H9 (cell line): ENCODE measurements at regions not wholly inside any gene's neighbourhood (a gene's known extent, or its start where the extent isn't known, plus 50 kb on each side); places are given as distances from the start of the nearest gene placed in this dataset.

Source experiments
- DNase-seq: peaks from one replicate; pipeline ENCODE4 v3.0.0-alpha.2; 2017
- H2AFZ ChIP-seq: one replicate; pipeline ENCODE4 v1.6.1; 2013; ENCODE audit warnings: mild to moderate bottlenecking, low read length, control low read depth, moderate library complexity
- H2AK5ac ChIP-seq: 2 replicates; pipeline ENCODE4 v1.6.1; 2013; ENCODE audit warnings: low read length, control low read depth, mixed read lengths; ENCODE audit not compliant: insufficient read length
- H2BK120ac ChIP-seq: one replicate; pipeline ENCODE4 v1.6.1; 2013; ENCODE audit warnings: low read depth, mild to moderate bottlenecking, low read length, control low read depth, inconsistent platforms; ENCODE audit not compliant: poor library complexity, severe bottlenecking
- H2BK12ac ChIP-seq: 2 replicates; pipeline ENCODE4 v1.6.1; 2013; ENCODE audit warnings: low read length, control low read depth, mixed read lengths, low read depth; ENCODE audit not compliant: insufficient read length
- H2BK15ac ChIP-seq: 2 replicates; pipeline ENCODE4 v1.6.1; 2013; ENCODE audit warnings: low read depth, low read length, control low read depth
- H2BK20ac ChIP-seq: one replicate; pipeline ENCODE4 v1.6.1; 2013; ENCODE audit warnings: low read depth, mild to moderate bottlenecking, low read length, control low read depth, inconsistent platforms; ENCODE audit not compliant: poor library complexity, severe bottlenecking
- H2BK5ac ChIP-seq: 2 replicates; pipeline ENCODE4 v1.6.1; 2013; ENCODE audit warnings: low read length, control low read depth, mixed read lengths; ENCODE audit not compliant: insufficient read length
- H3K14ac ChIP-seq: 2 replicates; pipeline ENCODE4 v1.6.1; 2013; ENCODE audit warnings: low read length, control low read depth; ENCODE audit not compliant: insufficient read depth
- H3K18ac ChIP-seq: 2 replicates; pipeline ENCODE4 v1.6.1; 2013; ENCODE audit warnings: low read depth, mild to moderate bottlenecking, mixed read lengths, low read length, control low read depth; ENCODE audit not compliant: insufficient read length
- H3K23ac ChIP-seq: 2 replicates; pipeline ENCODE4 v1.6.1; 2013; ENCODE audit warnings: low read length, control low read depth, mixed read lengths, low read depth; ENCODE audit not compliant: insufficient read length
- H3K23me2 ChIP-seq: 2 replicates; pipeline ENCODE4 v1.6.1; 2013; ENCODE audit warnings: low read depth, mild to moderate bottlenecking, mixed read lengths, low read length, control low read depth; ENCODE audit not compliant: insufficient read length, poor library complexity, severe bottlenecking
- H3K27ac ChIP-seq: 2 replicates; pipeline ENCODE4 v1.5.1; 2013; ENCODE audit warnings: low read length, control low read depth, mixed read lengths, low read depth; ENCODE audit not compliant: insufficient read length
- H3K27me3 ChIP-seq: 2 replicates; pipeline ENCODE4 v1.6.1; 2013; ENCODE audit warnings: low read length, control low read depth, inconsistent platforms; ENCODE audit not compliant: insufficient read depth
- H3K4ac ChIP-seq: 2 replicates; pipeline ENCODE4 v1.6.1; 2013; ENCODE audit warnings: low read depth, mild to moderate bottlenecking, control low read depth, inconsistent platforms, low read length, moderate library complexity
- H3K4me1 ChIP-seq: 2 replicates; pipeline ENCODE4 v1.6.1; 2013; ENCODE audit warnings: low read length, control low read depth, inconsistent platforms; ENCODE audit not compliant: insufficient read depth
- H3K4me2 ChIP-seq: 2 replicates; pipeline ENCODE4 v1.6.1; 2013; ENCODE audit warnings: low read length, control low read depth, mixed read lengths; ENCODE audit not compliant: insufficient read length, insufficient read depth
- H3K56ac ChIP-seq: 2 replicates; pipeline ENCODE4 v1.6.1; 2013; ENCODE audit warnings: low read depth, mild to moderate bottlenecking, mixed read lengths, low read length, control low read depth; ENCODE audit not compliant: insufficient read length
- H3K79me1 ChIP-seq: 2 replicates; pipeline ENCODE4 v1.6.1; 2013; ENCODE audit warnings: low read depth, mild to moderate bottlenecking, moderate library complexity, low read length, control low read depth, inconsistent platforms; ENCODE audit not compliant: insufficient read depth, poor library complexity, severe bottlenecking
- H3K79me2 ChIP-seq: 2 replicates; pipeline ENCODE4 v1.6.1; 2013; ENCODE audit warnings: low read length, control low read depth, inconsistent platforms; ENCODE audit not compliant: insufficient read depth
- H3K9ac ChIP-seq: 2 replicates; pipeline ENCODE4 v1.6.1; 2013; ENCODE audit warnings: low read length, control low read depth, mixed read lengths; ENCODE audit not compliant: insufficient read length; ENCODE audit errors: extremely low read depth
- H3K9me3 ChIP-seq: one replicate; pipeline ENCODE4 v1.6.1; 2013; ENCODE audit warnings: low read depth, low read length, inconsistent platforms; ENCODE audit not compliant: control insufficient read depth
- H3T11ph ChIP-seq: one replicate; pipeline ENCODE4 v1.6.1; 2013; ENCODE audit warnings: mild to moderate bottlenecking, low read length, control low read depth, inconsistent platforms
- H4K20me1 ChIP-seq: one replicate; pipeline ENCODE4 v1.6.1; 2013; ENCODE audit not compliant: control insufficient read depth, insufficient read length, insufficient read depth
- H4K5ac ChIP-seq: 2 replicates; pipeline ENCODE4 v1.6.1; 2013; ENCODE audit warnings: low read depth, mild to moderate bottlenecking, mixed read lengths, low read length, control low read depth; ENCODE audit not compliant: insufficient read length
- H4K8ac ChIP-seq: replicated peaks from 2 replicates; pipeline ENCODE4 v1.6.1; 2013; ENCODE audit warnings: low read length, control low read depth, mixed read lengths, low read depth; ENCODE audit not compliant: insufficient read length
- H4K91ac ChIP-seq: 2 replicates; pipeline ENCODE4 v1.6.1; 2013; ENCODE audit warnings: low read depth, mild to moderate bottlenecking, moderate library complexity, mixed read lengths, low read length, control low read depth; ENCODE audit not compliant: insufficient read length
- H3K27ac Mint-ChIP-seq, 3 experiments: 2 replicates in 2 of 3; 3 replicates in 1 of 3; pipeline ENCODE4 v1.8.0; 2020 to 2021; ENCODE audit warnings: mixed read lengths in 3 of 3, mild to moderate bottlenecking in 1 of 3, moderate library complexity in 1 of 3
- H3K27me3 Mint-ChIP-seq: 2 replicates; pipeline ENCODE4 v1.8.0; 2021; ENCODE audit warnings: low read depth, mild to moderate bottlenecking, moderate library complexity, mixed read lengths
- H3K36me3 Mint-ChIP-seq, 3 experiments: 2 replicates in 2 of 3; 3 replicates in 1 of 3; pipeline ENCODE4 v1.8.0; 2020 to 2021; ENCODE audit warnings: low read depth in 3 of 3, mixed read lengths in 3 of 3; ENCODE audit not compliant: insufficient read depth in 1 of 3
- H3K4me1 Mint-ChIP-seq, 2 experiments: 2 replicates each; pipeline ENCODE4 v1.8.0; 2020; ENCODE audit warnings: mixed read lengths in 2 of 2
- H3K4me3 Mint-ChIP-seq, 2 experiments: 2 replicates in 1 of 2; 3 replicates in 1 of 2; pipeline ENCODE4 v1.8.0; 2020 to 2021; ENCODE audit warnings: mild to moderate bottlenecking in 2 of 2, mixed read lengths in 2 of 2, moderate library complexity in 1 of 2
- H3K9me3 Mint-ChIP-seq, 2 experiments: 2 replicates in 1 of 2; 3 replicates in 1 of 2; pipeline ENCODE4 v1.8.0; 2020; ENCODE audit warnings: mild to moderate bottlenecking in 2 of 2, mixed read lengths in 2 of 2, moderate library complexity in 1 of 2
- CTCF ChIP-seq: fragments of 200-600 bp; sonication (generic); conservative IDR thresholded peaks from 3 replicates; pipeline ENCODE4 v1.8.0; 2021; ENCODE audit warnings: antibody characterized with exemption, mild to moderate bottlenecking
- WGBS: extraction: QIAGEN DNeasy Blood & Tissue Kit; methylation state at CpG from one replicate; pipeline ENCODE4 v1.1.7; 2013; ENCODE audit warnings: missing lambda C conversion rate, low lambda C conversion rate, mixed read lengths; ENCODE audit not compliant: insufficient read length; ENCODE audit errors: extremely low coverage; 5-methylcytosine and 5-hydroxymethylcytosine counted together

- H3K14ac ChIP-seq: no peak overlapping the region
- H4K91ac ChIP-seq: no peak overlapping the region
- H3K23ac ChIP-seq: no peak overlapping the region
- no peak overlapping the region for H2BK5ac ChIP-seq
- H2BK15ac ChIP-seq: no peak overlapping the region
- H3K79me1 ChIP-seq: no peaks in the 10 kb centered on the region
- Mint-ChIP-seq H3K4me1 (peaks cover 1 to 6% of the 10 kb centered on the region in 2 experiments; a peak in 3 of 4 replicates), H3K9me3 (no peaks in the 10 kb centered on the region), H3K4me3 (no peak overlapping the region), H3K27me3 (no peaks in the 10 kb centered on the region), H3K36me3 (peaks cover 0 to 10% (median 9%) of the 10 kb centered on the region in 3 experiments; a peak in 5 of 7 replicates), H3K27ac (no peak overlapping the region)
- H2AK5ac ChIP-seq: no peak overlapping the region
- H3K27me3 ChIP-seq: no peaks in the 10 kb centered on the region
- no peak overlapping the region for H3T11ph ChIP-seq
- WGBS: no CpG with 5 or more reads among the region's 3 CpGs
- H3K9ac ChIP-seq: no peak overlapping the region
- no peak overlapping the region for H4K8ac ChIP-seq
- H3K18ac ChIP-seq: no peak overlapping the region
- TF ChIP-seq CTCF: no peak
- no peak overlapping the region for H3K4me2 ChIP-seq
- H3K4me1 ChIP-seq: no peaks in the 10 kb centered on the region
- no peaks in the 10 kb centered on the region for H3K23me2 ChIP-seq
- H2BK20ac ChIP-seq: no peak overlapping the region
- H3K79me2 ChIP-seq: no peaks in the 10 kb centered on the region
- DNase-seq: no peak
- no peak overlapping the region for H2BK120ac ChIP-seq
- H3K27ac ChIP-seq: no peak overlapping the region
- no peak overlapping the region for H3K56ac ChIP-seq
- H3K9me3 ChIP-seq: no peaks in the 10 kb centered on the region
- H2BK12ac ChIP-seq: no peak overlapping the region
- no peak overlapping the region for H3K4ac ChIP-seq
- no peaks in the 10 kb centered on the region for H4K20me1 ChIP-seq
- H4K5ac ChIP-seq: no peak overlapping the region
- no peak overlapping the region for H2AFZ ChIP-seq
These were observed 64.7 kb downstream of the DNAAF9 start for GRCh38 chr20:3342766-3343165.
